BJ (cell line): ENCODE measurements at regions not wholly inside any gene's neighbourhood (a gene's known extent, or its start where the extent isn't known, plus 50 kb on each side); places are given as distances from the start of the nearest gene placed in this dataset.
A peak's percentile ranks its signal among the peaks of the same experiment; 100 is the strongest.

Experiments used
- CTCF ChIA-PET: fragments of 350-600 bp; formaldehyde crosslinking; extraction: SDS; loops from one replicate; lab custom pipeline; 2021; ENCODE audit warnings: antibody characterized with exemption, inconsistent platforms; lab: Yijun Ruan, JAX
- POLR2A ChIA-PET: fragments of 300-600 bp; sonication (Branson Sonifier 250); formaldehyde crosslinking; extraction: SDS; loops from one replicate; lab custom pipeline; 2021; ENCODE audit warnings: antibody characterized with exemption; lab: Charles Lee
- DNase-seq: peaks from one replicate; pipeline ENCODE4 v3.0.0-alpha.2; 2011; ENCODE audit warnings: low read depth
- H3K27me3 ChIP-seq: 2 replicates; pipeline ENCODE4 v1.6.0; 2011; ENCODE audit warnings: low read length; ENCODE audit not compliant: control insufficient read depth, insufficient read depth
- H3K36me3 ChIP-seq: 2 replicates; pipeline ENCODE4 v1.5.1; 2011; ENCODE audit warnings: low read length; ENCODE audit not compliant: control insufficient read depth, insufficient read depth
- H3K4me3 ChIP-seq: 2 replicates; pipeline ENCODE4 v1.5.1; 2011; ENCODE audit warnings: low read depth, mild to moderate bottlenecking, control low read depth, low read length
- TF ChIP-seq, protein P1 (sequence below): IDR thresholded peaks from 2 replicates; pipeline ENCODE4 v1.5.1; 2011; ENCODE audit warnings: low read depth, mild to moderate bottlenecking, control low read depth, inconsistent platforms, low read length, moderate library complexity; ENCODE audit not compliant: insufficient read depth

DNA sequence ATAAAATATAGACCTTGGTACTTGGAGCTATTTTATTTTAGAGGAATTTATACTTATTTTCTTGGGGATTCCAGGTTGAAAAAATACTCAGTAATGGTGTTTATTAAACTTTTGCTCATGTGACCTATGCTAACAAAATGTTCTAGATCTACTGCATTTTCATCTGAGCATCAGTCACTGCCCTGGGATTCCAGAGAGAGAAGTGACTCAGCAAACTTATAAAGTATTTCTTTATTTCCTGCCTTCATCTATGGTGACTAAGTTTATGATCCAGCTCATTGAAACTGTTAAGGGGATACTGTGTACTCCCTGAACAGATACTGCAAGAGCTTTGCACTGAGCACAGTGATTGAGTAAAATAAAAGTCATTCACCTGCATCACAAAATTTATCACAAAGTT is 298.5 kb upstream of the CDH18 start:
- ChIA-PET POLR2A (no interaction called here), CTCF (no interaction called here)
- Histone ChIP-seq H3K36me3 (no peaks in the 10 kb centered on the region), H3K27me3 (no peaks in the 10 kb centered on the region), H3K4me3 (no peak overlapping the region)
- TF ChIP-seq, protein P1, sequence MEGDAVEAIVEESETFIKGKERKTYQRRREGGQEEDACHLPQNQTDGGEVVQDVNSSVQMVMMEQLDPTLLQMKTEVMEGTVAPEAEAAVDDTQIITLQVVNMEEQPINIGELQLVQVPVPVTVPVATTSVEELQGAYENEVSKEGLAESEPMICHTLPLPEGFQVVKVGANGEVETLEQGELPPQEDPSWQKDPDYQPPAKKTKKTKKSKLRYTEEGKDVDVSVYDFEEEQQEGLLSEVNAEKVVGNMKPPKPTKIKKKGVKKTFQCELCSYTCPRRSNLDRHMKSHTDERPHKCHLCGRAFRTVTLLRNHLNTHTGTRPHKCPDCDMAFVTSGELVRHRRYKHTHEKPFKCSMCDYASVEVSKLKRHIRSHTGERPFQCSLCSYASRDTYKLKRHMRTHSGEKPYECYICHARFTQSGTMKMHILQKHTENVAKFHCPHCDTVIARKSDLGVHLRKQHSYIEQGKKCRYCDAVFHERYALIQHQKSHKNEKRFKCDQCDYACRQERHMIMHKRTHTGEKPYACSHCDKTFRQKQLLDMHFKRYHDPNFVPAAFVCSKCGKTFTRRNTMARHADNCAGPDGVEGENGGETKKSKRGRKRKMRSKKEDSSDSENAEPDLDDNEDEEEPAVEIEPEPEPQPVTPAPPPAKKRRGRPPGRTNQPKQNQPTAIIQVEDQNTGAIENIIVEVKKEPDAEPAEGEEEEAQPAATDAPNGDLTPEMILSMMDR = no peak
- DNase-seq = peak; percentile 3

DNA sequence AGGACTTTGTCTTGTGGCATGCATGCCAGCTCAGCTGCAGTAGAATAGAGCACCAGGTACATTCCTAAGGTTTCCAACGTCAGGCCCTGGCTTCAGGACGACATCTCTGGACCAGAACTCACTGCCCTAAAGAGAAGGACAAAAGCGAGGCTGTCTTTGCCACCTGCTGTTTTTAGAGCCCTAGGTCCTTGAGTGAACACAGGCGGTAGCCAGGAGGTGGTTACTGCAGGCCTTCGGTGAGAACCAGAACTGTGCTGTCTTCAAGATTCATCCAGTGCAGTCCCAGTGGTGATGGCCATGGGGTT is 288.9 kb upstream of the CDH18 start:
- ChIA-PET CTCF (no interaction called here), POLR2A (no interaction called here)
- H3K36me3 ChIP-seq = no peaks in the 10 kb centered on the region
- no peak for DNase-seq
- no peak overlapping the region for H3K4me3 ChIP-seq
- no peaks in the 10 kb centered on the region for H3K27me3 ChIP-seq
- TF ChIP-seq, protein P1 = no peak

DNA sequence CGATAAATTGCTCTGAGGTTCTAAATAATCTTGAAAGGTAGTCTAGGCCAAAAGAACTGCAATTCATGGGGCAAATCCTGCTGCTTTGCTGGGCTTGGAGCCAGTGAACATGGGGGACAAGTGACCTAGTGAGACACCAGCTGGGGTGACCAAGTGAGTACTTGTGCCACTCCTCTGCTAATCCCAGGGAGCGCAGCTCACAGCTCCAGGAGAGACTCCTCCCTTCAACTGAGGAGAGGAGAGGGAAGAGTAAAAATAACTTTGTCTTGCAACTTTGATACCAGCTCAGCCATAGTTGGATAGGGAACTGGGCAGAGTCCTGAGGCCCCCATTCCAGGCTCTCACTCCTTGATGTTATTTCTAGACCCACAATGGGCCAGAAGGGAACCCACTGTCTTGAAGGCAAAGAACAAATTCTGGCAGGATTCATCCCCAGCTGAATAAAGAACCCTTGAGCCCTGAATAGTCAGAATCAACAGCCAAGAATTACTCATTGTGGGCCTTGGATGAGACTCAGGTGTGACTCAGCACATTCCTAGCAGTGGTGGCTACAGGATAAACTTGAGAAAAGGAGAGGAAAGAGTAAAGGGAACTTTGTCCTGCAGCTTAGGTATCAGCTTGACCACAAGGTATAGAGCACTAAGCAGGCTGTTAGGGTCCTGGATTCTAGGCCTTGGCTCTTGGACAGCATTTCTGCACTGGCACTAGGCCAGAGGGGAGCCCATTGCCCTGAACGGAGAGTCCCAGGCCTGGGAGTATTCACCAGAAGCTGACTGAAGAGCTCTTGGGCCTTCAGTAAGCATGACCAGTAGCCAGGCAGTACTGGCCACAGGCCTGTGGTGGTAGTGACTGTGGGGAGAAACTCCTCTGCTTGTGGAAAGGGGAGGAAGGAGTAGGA is 288.3 kb upstream of the CDH18 start:
- CTCF ChIA-PET = no interaction called here

DNA sequence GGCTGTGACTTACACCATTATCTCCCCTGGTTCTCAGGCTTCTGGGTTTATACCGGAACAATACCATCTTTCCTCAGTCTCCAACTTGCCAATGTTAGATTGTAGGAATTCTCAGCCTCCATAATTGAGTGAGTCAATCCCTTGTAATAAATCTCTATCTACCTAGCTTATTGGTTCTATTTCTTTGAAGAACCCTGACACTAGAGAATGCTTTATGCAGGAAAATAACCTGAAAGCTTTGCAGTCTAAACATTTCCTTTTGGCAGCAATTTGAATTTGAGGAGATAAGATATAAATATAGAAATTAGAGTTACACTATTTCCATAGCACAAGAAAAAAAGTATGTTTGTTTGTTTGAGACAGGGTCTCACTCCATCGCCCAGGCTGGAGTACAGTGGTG is 278.1 kb upstream of the CDH18 start:
- no peak for DNase-seq
- no peaks in the 10 kb centered on the region for H3K36me3 ChIP-seq
- no peak overlapping the region for H3K4me3 ChIP-seq
- ChIA-PET CTCF (no interaction called here), POLR2A (no interaction called here)
- no peaks in the 10 kb centered on the region for H3K27me3 ChIP-seq
- TF ChIP-seq, protein P1 = no peak

More for the DNA sequence above, 288.3 kb upstream of the CDH18 start:
- TF ChIP-seq, protein P1 = no peak
- Histone ChIP-seq H3K4me3 (no peak overlapping the region), H3K27me3 (no peaks in the 10 kb centered on the region), H3K36me3 (no peaks in the 10 kb centered on the region)
- POLR2A ChIA-PET = no interaction called here
- peak; percentile 4 for DNase-seq

DNA sequence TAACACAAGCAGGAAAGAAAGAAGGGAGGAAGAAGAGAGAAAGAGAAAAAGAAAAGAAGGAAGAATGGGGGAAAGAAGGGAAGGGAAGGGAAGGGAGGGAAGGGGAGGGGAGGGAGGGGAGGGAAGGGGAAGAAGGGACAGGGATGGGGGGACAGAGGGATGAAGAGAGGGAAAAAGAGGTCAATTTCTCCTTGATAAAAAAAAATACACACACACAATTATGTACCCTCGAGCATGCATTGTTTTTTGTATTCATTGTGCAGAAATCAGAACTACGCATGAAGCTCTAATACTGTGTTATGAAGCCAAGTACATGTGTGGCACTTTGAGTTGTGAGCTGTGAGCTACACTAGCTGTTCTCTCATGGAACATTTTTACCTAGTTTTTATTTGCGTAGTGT is 274.9 kb upstream of the CDH18 start:
- TF ChIP-seq, protein P1 = no peak
- CTCF ChIA-PET = no interaction called here
- no peak for DNase-seq
- Histone ChIP-seq H3K36me3 (no peaks in the 10 kb centered on the region), H3K27me3 (no peaks in the 10 kb centered on the region), H3K4me3 (no peak overlapping the region)
- POLR2A ChIA-PET = no interaction called here
